GM19438 (cell line): ENCODE measurements at regions not wholly inside any gene's neighbourhood (a gene's known extent, or its start where the extent isn't known, plus 50 kb on each side); places are given as distances from the start of the nearest gene placed in this dataset.

Source experiments
- ATAC-seq: cut with Tn5 transposase; IDR thresholded peaks from one replicate; pipeline ENCODE4 v1.9.1; 2021; ENCODE audit warnings: low read depth; ENCODE audit not compliant: unreplicated experiment

GRCh38 chr9:96135076-96135752 lies 166.8 kb downstream of the HSD17B3 start:
- no peak for ATAC-seq

- ATAC-seq = no peak
Measured at GRCh38 chr9:96133321-96134021, 168.5 kb downstream of the HSD17B3 start.

GRCh38 chr9:96131825-96132224 lies 170.2 kb downstream of the HSD17B3 start:
- no peak for ATAC-seq

GRCh38 chr9:96130970-96131369 lies 171.0 kb downstream of the HSD17B3 start:
- ATAC-seq = no peak

- ATAC-seq = no peak
Measured at GRCh38 chr9:96129747-96130146, 172.2 kb downstream of the HSD17B3 start.

- ATAC-seq = no peak
Measured at GRCh38 chr9:96128880-96129279, 173.1 kb downstream of the HSD17B3 start.

- no peak for ATAC-seq
Measured at GRCh38 chr9:96126321-96126881, 175.6 kb downstream of the HSD17B3 start.

- no peak for ATAC-seq
Measured at GRCh38 chr9:96125624-96126023, 176.4 kb downstream of the HSD17B3 start.

GRCh38 chr9:96122751-96123150 lies 179.2 kb downstream of the HSD17B3 start:
- no peak for ATAC-seq

- ATAC-seq = no peak
Measured at GRCh38 chr9:96122282-96122681, 179.7 kb downstream of the HSD17B3 start.

- no peak for ATAC-seq
Measured at GRCh38 chr9:96121136-96121535, 180.8 kb downstream of the HSD17B3 start.

- ATAC-seq = no peak
Measured at GRCh38 chr9:96117398-96118080, 184.4 kb downstream of the HSD17B3 start.

- ATAC-seq = no peak
Measured at GRCh38 chr9:96116275-96117064, 185.5 kb downstream of the HSD17B3 start.

GRCh38 chr9:96115836-96116235 lies 186.1 kb downstream of the HSD17B3 start:
- no peak for ATAC-seq

- no peak for ATAC-seq
Measured at GRCh38 chr9:96113032-96113431, 188.9 kb downstream of the HSD17B3 start.

GRCh38 chr9:96109680-96110351 lies 192.2 kb downstream of the HSD17B3 start:
- ATAC-seq = no peak

- no peak for ATAC-seq
Measured at GRCh38 chr9:96108691-96109380, 193.1 kb downstream of the HSD17B3 start.

GRCh38 chr9:96107436-96107835 lies 194.5 kb downstream of the HSD17B3 start:
- no peak for ATAC-seq
